Activated CD4-positive, CD25-positive, alpha-beta regulatory T cell treated with anti-CD3 and anti-CD28 coated beads, Interleukin-2, amount 50 U/mL, for 72 hours (primary cell): ENCODE measurements at regions not wholly inside any gene's neighbourhood (a gene's known extent, or its start where the extent isn't known, plus 50 kb on each side); places are given as distances from the start of the nearest gene placed in this dataset.
"Not testable (repeated sequence)": the region's sequence is repeated elsewhere in the genome, so short reads cannot be mapped to it uniquely, and the experiment has no call there.

Experiments used
- DNase-seq: peaks from one replicate; pipeline ENCODE4 v3.0.0; 2021

- DNase-seq, result no peak
Measured at GRCh38 chr2:61620244-61621159, 82.3 kb upstream of the XPO1 start.

GRCh38 chr2:61619561-61619960 lies 81.4 kb upstream of the XPO1 start:
- DNase-seq, result no peak

- no peak for DNase-seq
Measured at GRCh38 chr2:61617610-61618009, 79.5 kb upstream of the XPO1 start.

DNA sequence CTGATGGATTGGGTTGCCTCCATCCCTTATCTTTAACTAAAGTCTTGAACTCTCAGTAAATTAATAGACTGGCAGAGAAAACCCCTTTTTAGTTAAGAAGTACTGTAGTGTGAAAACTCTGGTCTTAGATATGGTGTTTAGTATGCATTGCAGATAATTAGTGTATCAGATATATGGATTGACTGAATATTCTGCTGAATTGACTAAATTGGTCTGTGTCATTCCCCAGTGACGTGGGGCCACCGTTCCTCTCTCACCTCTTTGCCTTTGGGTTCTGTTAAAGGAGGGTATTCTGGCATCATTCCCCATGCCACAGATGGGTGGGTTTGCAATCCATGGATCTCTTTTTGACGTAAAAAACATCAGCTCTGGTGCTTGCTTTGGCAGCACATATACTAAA lies 67.1 kb upstream of the XPO1 start:
- DNase-seq, result no peak

- DNase-seq, result no peak
Measured at GRCh38 chr2:61604433-61604832, 66.3 kb upstream of the XPO1 start.

GRCh38 chr2:61598515-61599156 lies 60.5 kb upstream of the XPO1 start:
- not testable (repeated sequence) for DNase-seq

- no peak for DNase-seq
Measured at GRCh38 chr2:61597300-61598289, 59.4 kb upstream of the XPO1 start.

DNA sequence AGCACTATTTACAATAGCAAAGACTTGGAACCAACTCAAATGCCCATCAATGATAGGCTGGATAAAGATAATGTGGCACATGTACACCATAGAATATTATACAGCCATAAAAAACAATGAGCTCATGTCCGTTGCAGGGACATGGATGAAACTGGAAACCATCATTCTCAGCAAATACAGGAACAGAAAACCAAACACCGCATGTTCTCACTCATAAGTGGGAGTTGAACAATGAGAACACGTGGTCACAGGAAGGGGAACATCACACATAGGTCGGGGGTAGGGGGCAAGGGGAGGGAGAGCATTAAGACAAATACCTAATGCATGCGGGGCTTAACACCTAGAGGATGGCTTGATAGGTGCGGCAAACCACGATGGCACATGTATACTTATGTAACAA lies 56.0 kb upstream of the XPO1 start:
- not testable (repeated sequence) for DNase-seq

- DNase-seq, result not testable (repeated sequence)
Measured at GRCh38 chr2:61593648-61594047, 55.5 kb upstream of the XPO1 start.

- DNase-seq, result no peak
Measured at GRCh38 chr2:61590214-61590613, 52.1 kb upstream of the XPO1 start.

DNA sequence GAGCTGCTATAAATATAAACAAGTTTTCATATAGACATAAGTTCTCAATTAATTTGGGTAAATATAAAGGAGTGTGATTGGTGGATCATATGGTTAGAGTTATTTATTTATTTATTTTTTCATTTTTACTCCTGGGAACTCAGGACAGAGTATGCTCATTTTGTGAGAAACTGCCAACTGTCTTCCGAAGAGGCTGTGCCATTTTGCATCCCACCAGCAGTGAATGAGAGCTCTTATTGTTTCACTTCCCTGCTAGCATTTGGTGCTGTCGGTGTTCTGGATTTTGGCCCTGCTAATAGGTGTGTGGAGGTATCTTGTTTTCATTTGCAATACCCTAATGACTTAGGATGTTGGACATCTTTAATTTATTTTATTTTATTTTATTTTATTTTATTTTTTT lies 50.4 kb upstream of the XPO1 start:
- DNase-seq, result no peak
